ENCODE measurements at regions not wholly inside any gene's neighbourhood (a gene's known extent, or its start where the extent isn't known, plus 50 kb on each side); places are given as distances from the start of the nearest gene placed in this dataset.

- Mint-ChIP-seq H3K4me1 (ENCODE audit: low read depth in 2 of 2) (peaks cover 0 to 10% of the 10 kb centered on the region in 2 donors), H3K4me3 (no peak overlapping the region), H3K9me3 (no peaks in the 10 kb centered on the region), H3K27ac (no peak overlapping the region), H3K27me3 (no peaks in the 10 kb centered on the region), H3K36me3 (no peaks in the 10 kb centered on the region)
- DNase-seq (ENCODE audit: low spot score): no peak
- ATAC-seq: no peak
These were observed 287.4 kb upstream of the SNX7 start for GRCh38 chr1:98374098-98374497.

GRCh38 chr1:98373056-98373455, 288.5 kb upstream of the SNX7 start:
- Mint-ChIP-seq H3K27ac (no peak overlapping the region), H3K9me3 (no peaks in the 10 kb centered on the region), H3K4me1 (ENCODE audit: low read depth in 2 of 2) (peaks cover 0 to 14% of the 10 kb centered on the region in 2 donors), H3K36me3 (no peaks in the 10 kb centered on the region), H3K4me3 (no peak overlapping the region), H3K27me3 (no peaks in the 10 kb centered on the region)
- no peak for DNase-seq (ENCODE audit: low spot score)
- ATAC-seq: no peak

DNA sequence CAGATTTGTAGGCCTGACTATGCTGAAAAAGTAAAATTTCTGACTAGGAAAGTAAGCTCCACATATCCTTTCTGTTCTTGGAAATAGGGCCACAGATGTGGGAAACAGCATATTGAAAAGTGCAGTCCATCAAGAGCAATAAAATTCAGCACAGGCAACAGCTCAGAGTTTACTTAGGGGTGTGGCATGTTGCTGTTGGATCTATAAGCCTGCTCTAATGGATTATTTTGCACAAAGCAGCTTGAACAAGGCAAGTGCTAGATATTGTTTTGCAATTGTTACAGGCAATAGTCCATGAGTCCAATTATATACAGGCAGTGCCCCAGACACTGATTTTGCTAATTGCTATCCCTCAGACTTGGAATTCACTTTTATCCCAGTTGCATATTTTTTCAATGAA, 289.8 kb upstream of the SNX7 start:
- Mint-ChIP-seq H3K4me1 (ENCODE audit: low read depth in 2 of 2) (peaks cover 0 to 14% of the 10 kb centered on the region in 2 donors), H3K27me3 (no peaks in the 10 kb centered on the region), H3K36me3 (no peaks in the 10 kb centered on the region), H3K4me3 (no peak overlapping the region), H3K27ac (no peak overlapping the region), H3K9me3 (no peaks in the 10 kb centered on the region)
- no peak for DNase-seq (ENCODE audit: low spot score)
- no peak for ATAC-seq

DNA sequence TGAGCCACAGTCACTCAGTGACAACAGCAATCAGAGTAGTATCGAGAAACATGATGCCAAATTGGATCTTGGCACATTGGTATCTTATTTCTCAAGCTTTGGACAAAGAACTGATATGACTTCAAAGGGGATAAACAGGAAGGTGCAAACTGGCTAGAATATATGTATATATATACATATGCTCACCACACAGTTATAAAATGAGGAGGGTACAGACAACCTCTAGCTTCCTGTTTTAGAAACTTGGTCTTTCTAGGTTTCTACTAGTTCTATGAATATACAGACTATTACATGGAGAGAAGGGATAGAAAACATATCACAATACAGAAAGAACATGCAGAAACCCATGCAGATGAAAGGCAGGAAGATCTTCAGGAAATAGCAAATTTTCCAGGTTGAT, 292.1 kb upstream of the SNX7 start:
- Mint-ChIP-seq H3K27me3 (no peaks in the 10 kb centered on the region), H3K4me3 (no peak overlapping the region)
- no peak for ATAC-seq

DNA sequence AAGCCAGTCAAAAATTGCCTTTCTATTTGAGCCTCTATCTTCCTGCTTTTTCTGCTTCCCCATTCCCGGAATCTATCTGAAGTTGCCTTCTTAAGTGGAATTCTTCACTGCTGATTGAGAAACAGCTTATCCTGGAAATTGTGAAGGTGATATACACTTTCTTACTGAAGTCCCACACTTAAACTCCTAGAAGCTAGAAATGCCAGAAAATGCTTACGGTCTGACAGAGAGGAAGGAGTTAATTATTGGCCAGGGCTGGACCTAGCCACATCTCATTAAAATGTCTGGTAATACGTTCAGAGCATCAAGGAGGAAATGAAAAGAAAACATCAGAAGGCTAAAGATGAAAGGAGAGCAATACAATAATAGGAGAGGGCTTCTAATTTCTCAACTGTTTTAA, 292.5 kb upstream of the SNX7 start:
- DNase-seq (ENCODE audit: low spot score): no peak
- H3K4me1 Mint-ChIP-seq (ENCODE audit: low read depth in 2 of 2): peaks cover 0 to 14% of the 10 kb centered on the region in 2 donors
- H3K27me3 Mint-ChIP-seq: no peaks in the 10 kb centered on the region
- no peak for ATAC-seq
- peaks cover 4% of the 10 kb centered on the region for H3K36me3 Mint-ChIP-seq
- H3K4me3 Mint-ChIP-seq: no peak overlapping the region
- H3K9me3 Mint-ChIP-seq: no peaks in the 10 kb centered on the region
- no peak overlapping the region for H3K27ac Mint-ChIP-seq

More for the DNA sequence above, 292.1 kb upstream of the SNX7 start:
- Mint-ChIP-seq H3K9me3 (no peaks in the 10 kb centered on the region), H3K27ac (no peak overlapping the region), H3K4me1 (ENCODE audit: low read depth in 2 of 2) (peaks cover 0 to 14% of the 10 kb centered on the region in 2 donors), H3K36me3 (no peaks in the 10 kb centered on the region)
- no peak for DNase-seq (ENCODE audit: low spot score)

GRCh38 chr1:98367426-98367825, 294.1 kb upstream of the SNX7 start:
- Mint-ChIP-seq H3K9me3 (no peaks in the 10 kb centered on the region), H3K27me3 (no peaks in the 10 kb centered on the region), H3K36me3 (peaks cover 11% of the 10 kb centered on the region), H3K27ac (no peak overlapping the region), H3K4me1 (ENCODE audit: low read depth in 2 of 2) (peaks cover 0 to 14% of the 10 kb centered on the region in 2 donors), H3K4me3 (no peak overlapping the region)
- no peak for DNase-seq (ENCODE audit: low spot score)
- peak; percentile 32 to 41 for ATAC-seq

DNA sequence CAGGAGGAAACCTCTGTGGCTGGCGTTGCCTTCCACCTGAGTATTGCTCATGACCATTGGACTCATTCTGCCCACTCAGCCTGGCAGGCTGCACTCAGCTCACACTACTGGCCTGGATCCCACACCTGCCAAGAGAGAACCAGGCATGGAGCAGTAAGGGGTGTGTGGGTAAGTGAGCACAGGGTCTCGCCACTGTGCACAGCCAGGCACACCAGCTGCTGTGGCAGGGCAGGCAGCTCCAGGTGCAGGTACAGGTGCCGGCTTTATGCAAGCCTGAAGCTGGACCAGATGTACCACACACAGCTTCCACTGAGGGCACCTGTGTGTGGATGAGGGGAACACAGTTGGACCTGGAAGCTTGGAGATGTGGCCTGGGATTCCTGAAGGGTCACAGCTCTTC, 295.2 kb upstream of the SNX7 start:
- peaks cover 12% of the 10 kb centered on the region for H3K36me3 Mint-ChIP-seq
- ATAC-seq: no peak
- H3K9me3 Mint-ChIP-seq: no peaks in the 10 kb centered on the region
- no peak for DNase-seq (ENCODE audit: low spot score)
- H3K27me3 Mint-ChIP-seq: no peaks in the 10 kb centered on the region
- no peak overlapping the region for H3K4me3 Mint-ChIP-seq
- H3K27ac Mint-ChIP-seq: no peak overlapping the region
- H3K4me1 Mint-ChIP-seq (ENCODE audit: low read depth in 2 of 2): peaks cover 0 to 14% of the 10 kb centered on the region in 2 donors

DNA sequence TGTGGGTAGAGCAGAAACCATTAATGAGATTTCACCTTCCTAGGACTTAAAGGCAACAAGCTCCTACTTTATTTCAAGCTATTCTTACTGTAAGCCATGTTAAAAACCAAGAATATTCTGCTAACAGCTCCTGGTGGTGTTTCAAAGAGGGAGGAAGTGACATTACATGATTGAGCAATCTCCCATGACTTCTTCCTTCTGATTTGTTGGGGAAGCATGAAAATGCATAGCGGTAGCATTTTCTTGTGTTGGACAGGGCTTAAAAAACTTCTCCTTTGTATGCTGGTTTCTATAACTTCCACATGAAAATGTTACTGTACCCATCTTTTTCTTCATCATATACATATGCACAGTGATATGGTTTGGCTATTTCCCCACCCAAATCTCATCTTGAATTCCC, 297.0 kb upstream of the SNX7 start:
- DNase-seq (ENCODE audit: low spot score) (no peak), ATAC-seq (no peak)
- Mint-ChIP-seq H3K36me3 (peaks cover 12% of the 10 kb centered on the region), H3K27ac (no peak overlapping the region), H3K9me3 (no peaks in the 10 kb centered on the region), H3K27me3 (no peaks in the 10 kb centered on the region), H3K4me1 (ENCODE audit: low read depth in 2 of 2) (peaks cover 0 to 8% of the 10 kb centered on the region in 2 donors), H3K4me3 (no peak overlapping the region)

DNA sequence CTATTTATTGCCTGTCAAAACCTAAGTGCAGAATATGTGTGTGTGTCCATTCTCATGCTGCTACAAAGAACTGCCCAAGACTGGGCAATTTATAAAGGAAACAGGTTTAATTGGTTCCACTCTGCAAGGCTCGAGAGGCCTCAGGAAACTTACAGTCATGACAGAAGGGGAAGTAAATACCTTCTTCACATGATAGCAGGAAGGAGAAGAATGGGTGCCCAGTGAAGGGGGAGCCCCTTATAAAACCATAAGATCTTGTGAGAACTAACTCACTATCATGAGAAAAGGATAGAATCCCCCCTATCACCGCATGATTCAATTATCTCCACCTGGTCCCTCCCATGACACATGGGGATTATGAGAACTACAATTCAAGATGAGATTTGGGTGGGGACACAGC, 300.7 kb upstream of the SNX7 start:
- Mint-ChIP-seq H3K4me3 (no peak overlapping the region), H3K4me1 (ENCODE audit: low read depth in 2 of 2) (no peaks in the 10 kb centered on the region), H3K27me3 (no peaks in the 10 kb centered on the region), H3K36me3 (peaks cover 12% of the 10 kb centered on the region), H3K27ac (no peak overlapping the region), H3K9me3 (no peaks in the 10 kb centered on the region)
- DNase-seq (ENCODE audit: low spot score) (no peak), ATAC-seq (no peak)

- Mint-ChIP-seq H3K36me3 (no peaks in the 10 kb centered on the region), H3K27me3 (no peaks in the 10 kb centered on the region), H3K27ac (no peak overlapping the region), H3K4me1 (ENCODE audit: low read depth in 2 of 2) (peaks cover 0 to 5% of the 10 kb centered on the region in 2 donors), H3K4me3 (no peak overlapping the region), H3K9me3 (no peaks in the 10 kb centered on the region)
- DNase-seq (ENCODE audit: low spot score): no peak
- ATAC-seq: no peak
These were observed 305.7 kb upstream of the SNX7 start for GRCh38 chr1:98355656-98356383.

GRCh38 chr1:98352378-98352777, 309.1 kb upstream of the SNX7 start:
- no peaks in the 10 kb centered on the region for H3K27me3 Mint-ChIP-seq
- DNase-seq (ENCODE audit: low spot score) (no peak), ATAC-seq (no peak)
- no peak overlapping the region for H3K27ac Mint-ChIP-seq
- no peak overlapping the region for H3K4me3 Mint-ChIP-seq
- H3K9me3 Mint-ChIP-seq: no peaks in the 10 kb centered on the region
- H3K4me1 Mint-ChIP-seq (ENCODE audit: low read depth in 2 of 2): peaks cover 0 to 5% of the 10 kb centered on the region in 2 donors
- H3K36me3 Mint-ChIP-seq: no peaks in the 10 kb centered on the region

- Mint-ChIP-seq H3K36me3 (no peaks in the 10 kb centered on the region), H3K27me3 (no peaks in the 10 kb centered on the region), H3K9me3 (no peaks in the 10 kb centered on the region), H3K4me3 (no peak overlapping the region), H3K4me1 (ENCODE audit: low read depth in 2 of 2) (peaks cover 0 to 5% of the 10 kb centered on the region in 2 donors), H3K27ac (no peak overlapping the region)
- ATAC-seq: no peak
- no peak for DNase-seq (ENCODE audit: low spot score)
These were observed 310.0 kb upstream of the SNX7 start for GRCh38 chr1:98351561-98351960.

GRCh38 chr1:98345417-98345816, 316.1 kb upstream of the SNX7 start:
- no peak for ATAC-seq
- no peaks in the 10 kb centered on the region for H3K36me3 Mint-ChIP-seq
- H3K27me3 Mint-ChIP-seq: peaks cover 0 to 2% of the 10 kb centered on the region in 2 donors
- DNase-seq (ENCODE audit: low spot score): no peak
- H3K9me3 Mint-ChIP-seq: no peaks in the 10 kb centered on the region
- H3K27ac Mint-ChIP-seq: no peak overlapping the region
- no peak overlapping the region for H3K4me3 Mint-ChIP-seq
- H3K4me1 Mint-ChIP-seq (ENCODE audit: low read depth in 2 of 2): peaks cover 5 to 6% of the 10 kb centered on the region in 2 donors

GRCh38 chr1:98344731-98345130, 316.8 kb upstream of the SNX7 start:
- no peaks in the 10 kb centered on the region for H3K36me3 Mint-ChIP-seq
- no peak overlapping the region for H3K27ac Mint-ChIP-seq
- no peak for DNase-seq (ENCODE audit: low spot score)
- peaks cover 5 to 6% of the 10 kb centered on the region in 2 donors for H3K4me1 Mint-ChIP-seq (ENCODE audit: low read depth in 2 of 2)
- ATAC-seq: no peak
- no peaks in the 10 kb centered on the region for H3K9me3 Mint-ChIP-seq
- H3K27me3 Mint-ChIP-seq: peaks cover 0 to 2% of the 10 kb centered on the region in 2 donors
- no peak overlapping the region for H3K4me3 Mint-ChIP-seq

DNA sequence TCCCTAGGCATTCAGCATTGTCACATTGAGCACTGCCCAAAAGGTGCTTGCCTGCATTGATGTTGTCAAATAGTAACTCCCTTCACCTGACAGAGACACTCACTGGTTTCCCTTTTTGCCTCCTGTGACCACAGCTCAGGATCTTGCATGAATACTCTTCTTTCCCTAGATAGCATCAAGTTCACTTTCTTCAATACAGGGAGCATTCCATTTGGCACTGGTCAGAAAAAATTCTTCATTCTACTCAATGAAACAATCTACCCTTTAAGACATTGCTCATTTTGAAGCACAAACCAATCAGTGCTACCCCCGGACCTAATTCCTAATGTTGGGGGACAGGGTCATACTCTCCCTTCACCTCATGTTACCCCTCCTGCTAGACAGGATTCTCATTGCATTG, 319.0 kb upstream of the SNX7 start:
- Mint-ChIP-seq H3K9me3 (peaks cover under 1% of the 10 kb centered on the region), H3K4me1 (ENCODE audit: low read depth in 2 of 2) (peaks cover 5 to 6% of the 10 kb centered on the region in 2 donors), H3K36me3 (no peaks in the 10 kb centered on the region), H3K4me3 (no peak overlapping the region), H3K27ac (no peak overlapping the region), H3K27me3 (peaks cover 0 to 2% of the 10 kb centered on the region in 2 donors)
- no peak for DNase-seq (ENCODE audit: low spot score)
- ATAC-seq: no peak
